Muscle of arm (tissue), 1 donor: ENCODE measurements at regions not wholly inside any gene's neighbourhood (a gene's known extent, or its start where the extent isn't known, plus 50 kb on each side); places are given as distances from the start of the nearest gene placed in this dataset.

Experiments used
- DNase-seq: peaks from one replicate; pipeline ENCODE4 v3.0.0-alpha.2; 2013

DNA sequence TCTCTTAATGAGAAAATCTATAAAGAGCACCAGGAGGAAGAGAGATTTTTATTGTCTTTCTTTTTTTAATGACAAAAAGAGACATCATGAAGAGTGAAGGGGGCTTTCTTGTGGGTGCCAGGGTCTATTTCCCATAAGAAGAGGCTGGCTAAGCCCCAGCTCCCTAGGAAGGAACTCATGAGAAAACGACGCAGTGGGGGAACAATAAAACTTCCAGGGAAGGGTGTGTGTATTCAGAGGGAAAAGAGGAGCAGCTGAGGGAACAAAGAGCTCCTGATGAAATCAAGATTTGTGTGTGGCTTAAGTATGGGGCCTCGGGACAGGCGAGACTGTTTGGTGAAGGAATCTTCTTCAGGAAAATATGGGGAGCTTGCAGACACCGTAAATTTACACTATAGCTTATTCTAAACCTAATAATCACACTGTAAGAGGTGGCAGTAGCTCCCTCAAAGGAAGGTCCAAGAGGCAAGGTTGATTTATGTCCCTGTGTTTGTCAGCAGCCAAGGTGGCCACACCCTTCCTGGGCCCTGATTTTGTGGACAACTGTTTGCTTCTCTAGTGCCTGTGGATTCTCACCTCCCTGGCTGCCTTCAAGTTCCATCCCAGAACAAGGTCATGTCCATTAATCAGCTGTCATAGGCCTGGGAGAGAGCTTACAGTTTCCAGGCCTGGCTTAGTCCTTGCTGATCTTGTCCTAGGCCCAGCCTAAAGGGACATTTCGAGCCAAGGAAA is 615.7 kb downstream of the INSC start:
- DNase-seq: no peak

DNA sequence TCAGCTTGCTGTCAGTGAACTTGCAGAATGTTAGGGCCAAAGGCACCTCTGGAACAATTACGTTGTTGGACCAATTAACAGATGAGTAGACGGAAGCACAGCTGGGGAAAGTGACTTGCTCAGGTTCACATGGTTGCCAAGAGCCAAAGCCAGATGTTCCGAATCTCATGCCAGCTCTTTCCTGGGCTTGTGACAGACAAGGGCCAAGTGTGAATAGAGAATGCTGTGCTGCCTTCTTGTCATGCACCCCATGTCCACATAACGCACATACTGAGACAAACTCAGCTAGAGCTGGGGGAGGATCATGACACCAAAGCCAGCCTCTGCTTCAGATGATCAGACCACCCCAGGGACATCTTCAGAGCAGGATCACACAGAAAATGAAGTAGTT is 616.3 kb downstream of the INSC start:
- peak; percentile 64 for DNase-seq

DNA sequence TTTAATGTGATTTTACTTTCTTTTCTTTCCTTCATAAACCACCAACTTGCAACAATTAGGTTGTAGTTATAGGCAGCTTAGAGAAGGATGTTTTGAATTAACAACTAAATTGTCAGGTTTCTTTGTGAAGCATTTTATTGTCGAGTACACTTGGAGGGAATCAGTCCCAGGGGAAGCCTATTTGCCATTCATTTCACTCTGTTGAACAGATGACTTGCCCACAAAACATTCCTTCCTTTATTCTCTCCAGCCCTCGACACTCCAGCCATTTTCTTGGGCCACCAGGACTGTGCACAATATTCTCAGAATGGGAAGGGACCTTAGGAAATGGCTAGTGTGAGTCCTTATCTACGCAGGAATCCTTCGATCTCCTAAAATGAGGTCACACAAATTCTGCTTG is 620.6 kb downstream of the SOX6 start:
- no peak for DNase-seq

DNA sequence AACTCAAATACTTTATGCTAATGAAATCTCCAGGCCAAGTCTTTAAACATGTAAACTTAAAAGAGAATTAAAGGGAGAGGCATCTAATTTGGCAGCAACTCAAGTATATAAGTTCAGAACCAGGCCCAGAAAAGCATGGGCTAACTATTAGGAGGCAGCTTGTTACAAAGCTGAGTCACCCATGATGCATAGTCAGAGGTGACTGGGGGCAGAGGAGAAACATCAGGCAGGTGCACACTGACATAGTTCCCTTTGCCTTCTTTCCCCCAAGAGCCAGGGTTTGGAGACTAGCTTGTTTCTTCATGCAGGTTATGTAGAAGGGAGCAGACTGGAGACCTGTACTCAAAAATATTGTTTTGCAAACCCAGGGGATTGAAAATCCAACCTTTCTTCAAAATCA is 619.0 kb downstream of the SOX6 start:
- DNase-seq: no peak

DNA sequence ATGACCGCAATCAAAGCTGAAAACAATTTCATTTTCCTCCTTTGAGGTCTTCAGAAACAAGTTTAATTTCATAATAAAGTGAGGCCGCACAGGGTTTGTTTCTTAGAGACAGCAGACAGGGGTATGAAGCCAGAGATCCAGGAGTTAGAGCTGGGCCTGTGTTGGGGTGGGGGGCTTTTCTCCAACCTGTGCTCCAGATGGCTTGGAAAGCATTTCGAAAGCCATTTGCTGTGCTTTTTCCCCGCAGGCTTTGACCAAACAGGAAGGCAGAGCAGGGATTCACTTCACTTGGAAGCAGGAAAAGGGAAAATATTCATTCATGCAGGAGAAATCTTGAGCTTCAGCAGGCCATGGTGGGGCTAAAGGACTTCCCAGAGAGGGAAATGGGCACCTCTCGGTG is 617.4 kb downstream of the SOX6 start:
- DNase-seq: no peak

DNA sequence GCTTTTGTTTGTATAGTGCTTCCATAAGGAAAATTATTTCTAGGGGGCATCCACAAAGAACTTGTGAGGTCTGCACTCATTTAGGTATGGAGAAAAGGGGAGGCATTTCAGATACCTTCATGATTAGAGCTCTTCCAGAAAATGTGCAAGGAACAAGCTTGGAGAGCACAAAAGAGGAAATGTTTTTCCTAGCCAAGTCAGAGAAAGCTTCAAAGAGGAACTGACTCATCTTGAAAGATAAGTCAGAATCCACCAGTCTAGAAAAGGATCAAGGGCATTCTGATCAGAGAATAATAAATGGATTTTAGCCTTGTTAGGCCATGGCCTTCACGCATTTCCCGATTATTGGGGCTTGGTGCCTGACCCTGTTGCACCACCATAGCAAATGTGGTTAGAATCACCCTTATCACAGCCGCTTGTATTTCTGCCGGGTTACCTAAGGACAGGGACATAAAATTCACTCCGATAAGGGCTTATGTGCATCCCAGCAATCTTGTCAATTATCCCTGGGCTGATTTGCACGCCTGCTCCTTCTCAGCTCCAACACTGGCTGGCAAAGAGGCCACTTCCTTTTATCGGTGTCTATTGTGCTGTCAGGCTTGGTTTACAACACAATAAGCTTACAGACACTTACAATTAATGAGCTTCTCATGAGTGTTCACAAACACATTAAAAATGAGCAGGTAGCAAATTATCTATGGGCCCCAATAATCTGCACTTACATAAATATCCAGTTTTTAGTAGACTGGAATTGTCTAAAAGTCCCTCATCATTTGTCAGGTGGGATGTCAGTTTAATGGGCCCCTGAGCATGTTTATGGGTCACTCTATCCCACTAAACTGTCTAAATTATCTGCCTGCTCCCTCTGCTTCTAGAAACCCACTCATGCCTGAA is 613.5 kb downstream of the SOX6 start:
- no peak for DNase-seq

DNA sequence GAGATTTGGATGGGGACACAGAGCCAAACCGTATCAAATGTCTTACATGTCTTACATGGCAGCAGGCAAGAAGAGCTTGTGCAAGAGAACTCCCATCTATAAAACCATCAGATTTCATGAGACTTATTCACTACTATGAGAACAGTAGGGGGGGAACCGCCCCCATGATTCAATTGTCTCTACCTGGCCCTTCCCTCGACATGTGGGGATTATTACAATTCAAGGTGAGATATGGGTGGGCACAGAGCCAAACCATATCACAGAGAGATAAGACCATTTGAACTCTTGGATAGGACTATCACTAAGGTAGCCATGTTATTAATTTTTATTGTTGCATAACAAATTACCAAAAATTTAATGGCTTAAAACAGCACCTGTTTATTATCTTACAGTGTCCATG is 611.7 kb downstream of the SOX6 start:
- DNase-seq: no peak

DNA sequence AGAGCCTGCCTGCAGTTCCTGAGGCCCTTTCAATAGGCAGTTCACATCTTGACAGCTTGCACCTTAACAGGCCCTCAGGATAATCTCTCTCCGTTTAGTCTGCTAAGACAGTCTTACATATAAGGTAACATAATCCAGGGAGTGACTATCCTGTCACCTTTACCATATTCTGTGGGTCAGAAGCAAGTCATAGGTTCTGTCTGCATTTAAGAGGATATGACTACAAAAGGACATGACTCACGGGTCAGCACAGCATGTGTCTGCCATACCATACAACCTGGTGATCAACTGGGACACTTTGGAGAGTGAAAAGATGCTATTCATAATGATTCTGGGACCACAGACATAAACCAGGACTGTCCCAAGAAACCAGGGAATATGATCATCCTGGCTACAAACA is 611.1 kb downstream of the SOX6 start:
- DNase-seq: no peak

DNA sequence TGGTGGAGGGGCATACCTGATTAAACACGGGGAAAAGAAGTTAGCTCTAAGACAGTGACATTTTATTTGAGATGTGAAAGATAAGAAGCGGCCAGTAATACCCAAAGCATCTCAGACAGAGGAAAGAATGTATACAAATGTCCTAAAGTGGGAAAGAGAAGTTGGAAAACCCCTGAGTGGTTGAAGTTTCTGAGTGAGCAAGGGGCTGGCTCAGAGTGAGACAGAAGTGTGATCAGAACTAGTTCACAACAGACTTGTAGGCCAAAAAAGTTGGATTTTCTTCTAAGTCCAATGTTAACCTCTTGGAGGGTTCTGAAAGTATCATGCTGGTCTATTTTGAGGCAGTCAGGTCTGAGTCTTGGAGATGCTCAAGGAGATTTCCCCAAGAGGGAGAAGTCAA is 608.7 kb downstream of the SOX6 start:
- no peak for DNase-seq

DNA sequence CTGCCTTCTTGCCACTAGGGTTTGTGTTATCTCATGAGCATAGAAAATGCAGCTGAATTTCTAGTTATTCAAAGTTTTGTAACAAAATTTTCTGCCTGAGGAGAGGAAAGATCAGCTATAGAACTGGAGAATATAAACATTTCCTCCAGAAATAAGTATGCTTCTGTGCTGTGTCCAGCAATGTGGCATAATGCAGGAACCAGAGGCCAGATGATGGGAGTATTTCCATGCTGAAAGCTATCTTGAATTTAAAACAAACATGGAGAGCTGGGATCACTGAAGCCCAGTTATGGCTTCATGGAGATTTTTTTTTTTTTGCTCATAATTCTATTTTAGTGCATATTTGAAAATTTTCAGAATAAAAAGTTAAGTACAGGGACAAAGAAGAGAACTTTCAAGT is 608.2 kb downstream of the SOX6 start:
- no peak for DNase-seq

DNA sequence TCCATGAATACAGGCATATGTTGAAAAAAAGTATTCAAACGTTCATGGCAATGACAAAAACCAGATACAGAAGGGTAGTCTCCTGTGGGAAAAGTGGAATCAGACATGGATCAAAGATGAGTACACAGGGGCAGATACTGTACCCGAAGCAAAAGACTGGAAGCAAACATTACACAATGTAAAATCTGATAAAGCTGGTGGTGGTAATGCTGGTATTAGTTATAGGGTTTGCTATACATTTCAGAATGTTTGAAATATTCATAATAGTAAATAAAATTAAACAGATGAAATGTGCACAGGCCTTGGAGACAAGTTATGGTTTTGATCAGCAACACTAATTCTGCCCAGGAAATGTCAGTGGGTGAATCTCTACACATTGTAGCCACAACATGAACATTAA is 607.6 kb downstream of the SOX6 start:
- no peak for DNase-seq

DNA sequence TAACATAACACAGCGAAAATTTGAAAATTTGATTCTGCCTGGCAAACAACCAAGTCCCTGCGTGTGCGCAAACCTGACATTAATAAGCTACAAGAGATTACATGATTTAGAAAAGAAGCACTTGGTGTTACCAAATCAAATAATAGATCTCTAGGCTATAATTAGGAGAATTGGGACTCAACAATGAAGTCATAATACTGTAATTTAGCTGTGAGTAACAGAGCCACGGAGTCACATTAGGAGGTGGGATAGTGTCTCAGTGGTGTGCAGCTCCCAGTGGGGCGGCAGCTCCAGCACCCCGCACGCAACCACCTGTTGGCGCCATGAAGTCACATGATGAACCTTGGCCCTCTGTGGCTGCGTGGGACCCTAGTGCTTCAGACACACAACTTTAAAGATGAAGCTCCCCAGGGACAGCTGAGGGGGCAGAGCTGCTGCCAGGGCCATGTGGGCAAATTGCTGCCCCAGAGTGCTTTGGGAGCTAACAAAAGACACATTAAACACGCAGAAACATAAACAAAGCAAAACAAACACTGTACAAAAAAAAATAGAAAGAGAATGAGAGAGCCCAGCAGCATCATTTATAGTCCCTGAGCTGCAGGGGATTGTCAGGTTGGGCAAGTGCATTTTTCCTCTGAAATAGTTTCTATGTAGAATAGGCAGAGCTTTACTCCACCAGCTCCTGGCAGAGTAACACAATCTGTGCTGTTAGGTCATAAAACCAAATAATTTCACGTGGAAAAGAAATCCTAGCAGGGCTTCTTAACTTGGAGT is 605.6 kb downstream of the SOX6 start:
- no peak for DNase-seq

DNA sequence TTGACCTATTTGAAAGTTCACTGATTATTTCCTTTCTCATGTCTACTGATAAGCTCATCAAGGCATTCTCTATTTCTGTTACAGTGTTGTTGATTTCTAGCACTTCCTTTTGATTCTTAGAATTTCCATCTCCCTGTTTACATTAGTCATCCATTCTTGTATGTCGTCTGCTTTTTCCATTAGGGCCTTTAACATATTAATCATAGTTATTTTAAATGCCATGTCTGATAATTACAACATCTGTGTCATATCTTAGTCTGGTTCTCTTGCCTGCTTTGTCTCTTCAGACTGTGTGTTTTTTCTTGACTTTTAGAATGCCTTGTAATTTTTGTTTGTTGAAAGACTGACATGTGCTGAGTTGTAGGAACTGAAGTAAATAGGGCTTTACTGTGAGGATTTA is 602.1 kb downstream of the SOX6 start:
- DNase-seq: no peak

DNA sequence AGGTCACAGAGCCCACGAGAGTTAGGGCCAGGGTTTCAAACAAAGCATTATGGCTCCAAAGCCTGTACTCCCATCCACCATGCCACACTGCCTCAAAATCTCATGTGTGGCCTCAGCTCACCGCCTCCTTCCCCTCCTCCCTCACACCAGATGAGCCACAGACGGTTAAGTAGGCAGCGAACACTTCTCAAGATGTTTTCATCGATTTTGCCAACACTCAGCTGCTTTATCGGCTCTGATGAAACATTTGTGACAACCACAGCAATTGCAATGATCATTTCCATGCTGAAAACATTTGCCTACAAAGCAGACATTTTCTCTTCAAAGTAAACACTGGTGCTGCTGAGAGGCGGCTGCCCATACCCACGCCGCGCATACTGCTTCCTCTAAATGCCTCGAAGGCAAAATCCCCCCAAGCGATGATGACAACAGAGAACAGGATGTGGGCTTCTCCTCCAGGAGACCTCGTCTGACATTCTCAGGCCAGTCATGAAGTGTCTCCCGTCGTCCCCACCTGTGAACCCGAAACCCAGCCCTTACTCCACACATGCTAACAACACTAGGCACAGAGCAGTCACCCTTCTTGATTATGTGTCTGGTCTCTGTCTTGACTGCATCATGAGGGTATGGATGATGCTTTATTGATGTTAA is 599.2 kb downstream of the SOX6 start:
- DNase-seq: no peak

DNA sequence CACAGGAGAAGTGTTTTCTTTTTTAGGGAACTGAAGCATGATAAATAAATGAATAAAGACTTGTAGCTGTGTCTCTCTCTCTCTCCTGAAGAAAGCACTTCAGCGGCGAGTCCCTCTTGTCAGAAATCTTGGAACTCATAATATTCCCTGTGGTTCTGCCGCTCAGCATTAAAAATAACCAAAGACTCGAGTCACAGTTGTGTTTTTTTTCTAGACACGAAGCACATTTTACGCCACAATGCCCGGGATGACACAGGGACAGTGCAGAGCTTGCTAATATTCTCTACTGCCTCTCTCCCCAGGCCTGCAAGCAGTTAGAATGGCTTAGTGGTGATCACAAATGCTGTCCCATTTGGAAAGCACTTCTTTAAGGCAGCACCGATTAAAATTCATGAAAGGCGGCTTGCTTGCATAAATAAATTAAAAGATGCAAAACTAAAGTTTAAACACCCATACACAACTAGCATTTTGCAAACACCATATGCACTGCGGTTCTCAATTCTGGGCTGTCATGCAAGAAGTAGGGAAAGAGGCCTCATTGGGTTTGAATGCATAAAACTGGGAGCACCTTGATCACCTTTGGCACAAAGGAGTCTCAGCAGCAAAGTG is 597.4 kb downstream of the SOX6 start:
- DNase-seq: no peak

DNA sequence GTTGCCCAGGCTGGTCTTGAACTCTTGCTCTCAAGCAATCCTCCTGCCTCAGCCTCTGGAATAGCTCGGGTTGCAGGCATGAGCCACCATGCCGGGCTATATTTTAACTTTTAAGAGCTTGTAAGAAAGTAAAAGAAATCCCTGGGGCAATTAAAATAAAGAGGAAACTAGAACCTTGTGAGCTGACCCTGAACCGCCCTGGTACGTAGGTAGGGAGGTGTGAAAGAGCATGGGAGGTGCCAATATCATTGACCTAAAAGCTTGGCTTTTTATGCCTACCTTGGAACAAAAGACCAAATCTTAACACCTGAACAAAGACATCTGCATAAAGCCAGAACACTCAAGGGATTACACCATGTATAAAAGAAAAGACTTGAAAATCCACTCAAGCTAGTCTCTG is 595.1 kb downstream of the SOX6 start:
- DNase-seq: no peak

DNA sequence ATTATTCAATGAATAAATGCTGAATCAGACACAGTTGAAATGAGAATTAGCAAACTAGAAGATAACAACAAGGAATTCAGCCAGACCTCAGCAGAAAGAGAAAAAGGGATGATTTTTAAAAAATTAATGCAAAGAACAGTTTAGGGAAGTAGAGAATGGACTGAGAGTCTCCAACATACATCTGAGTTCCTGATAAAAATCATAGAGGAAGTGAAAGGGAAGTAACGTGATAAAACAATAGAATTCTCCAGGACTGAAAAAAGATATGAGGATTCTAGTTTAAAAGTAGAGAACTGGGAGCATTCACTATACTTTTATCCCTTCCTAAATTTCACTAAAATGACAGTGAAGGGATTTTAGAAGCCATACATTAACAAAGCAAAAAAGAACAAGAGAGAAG is 592.0 kb downstream of the SOX6 start:
- no peak for DNase-seq

DNA sequence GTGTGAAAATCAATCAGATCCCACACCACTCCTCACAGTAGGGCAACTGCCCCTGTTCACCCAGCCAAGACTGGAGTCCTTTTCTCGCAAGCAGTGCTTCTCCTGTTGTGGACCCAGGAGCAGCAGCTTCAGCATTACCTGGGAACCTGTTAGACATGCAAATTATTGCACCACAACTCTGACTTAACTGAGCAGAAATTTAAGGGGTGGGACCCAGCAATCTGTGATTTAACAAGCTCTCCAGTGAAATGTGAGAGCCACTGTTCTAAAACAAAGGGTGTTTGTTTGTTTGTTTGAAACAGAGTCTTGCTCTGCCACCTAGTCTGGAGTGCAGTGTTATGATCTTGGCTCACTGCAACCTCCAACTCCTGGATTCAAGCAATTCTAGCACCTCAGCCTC is 591.4 kb downstream of the SOX6 start:
- DNase-seq: no peak

DNA sequence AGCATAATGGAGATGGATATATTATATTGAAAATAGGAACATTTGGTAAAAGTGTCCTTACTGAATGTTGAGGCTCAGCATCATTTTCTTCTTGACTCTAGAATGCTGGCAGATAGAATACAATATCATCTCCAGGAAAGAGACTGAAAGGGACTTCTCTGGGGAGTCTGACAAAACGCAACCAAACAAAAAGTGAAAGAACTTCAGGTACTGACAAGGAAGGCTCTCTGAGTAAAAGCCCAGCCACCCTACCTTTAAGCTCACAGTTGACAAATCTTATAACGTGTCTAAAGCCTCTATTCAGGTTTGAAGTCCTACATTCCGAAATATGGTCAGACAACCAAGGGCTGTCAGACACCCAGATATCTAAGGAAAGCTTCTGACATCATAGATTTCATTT is 590.8 kb downstream of the SOX6 start:
- DNase-seq: no peak

DNA sequence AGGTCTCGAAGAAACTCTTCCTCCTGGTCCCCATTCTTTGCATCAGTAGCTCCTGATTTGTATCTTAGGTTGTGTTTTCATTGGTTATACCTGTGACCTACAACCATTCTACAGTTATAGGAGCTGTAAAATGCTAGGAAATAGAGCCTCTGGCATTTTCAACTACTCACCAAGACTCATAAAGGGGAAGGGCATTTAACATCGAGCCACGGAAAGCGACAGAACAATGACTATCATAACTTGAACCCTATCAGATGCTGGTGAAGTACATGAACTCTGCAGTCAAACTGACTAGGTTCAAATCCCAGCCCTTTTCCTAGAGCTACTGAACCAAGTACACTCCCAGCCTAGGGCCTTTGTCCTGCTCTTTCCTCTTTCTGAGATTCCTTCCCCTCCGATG is 588.0 kb downstream of the SOX6 start:
- DNase-seq: no peak

DNA sequence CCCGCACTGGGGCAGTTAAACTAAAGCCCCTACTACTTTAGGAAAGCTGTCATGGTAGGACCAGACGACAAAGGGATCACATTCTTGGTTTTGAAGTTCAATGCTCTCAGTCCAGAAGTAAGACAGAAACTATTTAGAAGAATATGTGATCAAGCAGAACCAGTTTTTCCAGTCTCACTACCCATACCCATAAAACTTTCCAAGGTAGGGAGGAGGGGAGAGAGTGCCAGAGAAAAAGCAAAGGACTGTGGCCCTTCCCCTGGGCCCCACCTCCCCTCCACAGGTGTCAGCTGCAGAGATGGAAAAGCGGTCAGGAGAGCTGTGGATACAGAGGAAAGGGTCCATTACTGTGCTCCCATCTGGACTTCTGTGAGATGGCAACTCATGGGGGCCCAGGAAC is 587.1 kb downstream of the SOX6 start:
- DNase-seq: no peak
